ENCODE measurements at regions not wholly inside any gene's neighbourhood (a gene's known extent, or its start where the extent isn't known, plus 50 kb on each side); places are given as distances from the start of the nearest gene placed in this dataset.

DNA sequence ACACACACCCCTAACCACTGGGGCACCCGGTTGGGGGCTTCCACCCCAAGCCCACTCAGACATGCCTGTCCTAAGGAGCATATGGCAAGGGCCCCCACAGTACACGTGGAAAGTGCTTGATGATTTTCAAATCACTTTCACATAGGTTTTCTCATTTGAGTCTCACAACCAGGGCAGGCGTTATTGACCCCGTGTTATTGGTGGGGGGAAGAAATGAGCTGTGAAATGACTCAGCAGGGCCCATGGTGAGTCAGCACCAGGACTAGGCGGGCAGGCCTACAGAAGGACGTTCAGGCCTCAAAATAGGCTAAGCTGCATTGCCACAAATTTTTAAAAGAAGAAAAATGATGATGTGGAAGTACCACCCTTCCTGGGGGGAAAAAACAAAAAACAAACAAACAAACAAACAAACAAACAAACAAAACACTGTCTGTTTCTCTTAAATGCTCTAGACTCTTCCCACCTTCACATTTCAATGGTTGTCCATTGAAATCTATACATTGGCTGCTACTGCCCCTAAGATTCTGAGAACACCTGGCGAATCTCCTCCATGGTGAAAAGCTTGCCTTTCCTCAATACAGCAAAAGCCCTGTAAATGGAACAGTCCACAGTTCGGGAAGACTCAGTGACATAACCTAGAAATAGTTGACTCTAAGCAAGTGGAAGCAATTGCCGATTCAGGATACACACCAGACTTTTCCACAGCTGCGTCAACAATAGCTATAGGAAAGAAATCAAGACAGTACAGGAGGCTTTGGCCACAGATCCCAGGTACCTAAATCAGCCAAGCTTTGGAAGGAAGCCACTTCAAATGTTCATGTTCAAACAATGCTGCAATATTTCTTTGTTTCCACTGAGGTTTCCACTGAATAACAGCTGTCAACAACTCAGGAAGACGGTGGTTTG, 234.7 kb downstream of the TOMM20 start:
- TF ChIP-seq, protein P1, sequence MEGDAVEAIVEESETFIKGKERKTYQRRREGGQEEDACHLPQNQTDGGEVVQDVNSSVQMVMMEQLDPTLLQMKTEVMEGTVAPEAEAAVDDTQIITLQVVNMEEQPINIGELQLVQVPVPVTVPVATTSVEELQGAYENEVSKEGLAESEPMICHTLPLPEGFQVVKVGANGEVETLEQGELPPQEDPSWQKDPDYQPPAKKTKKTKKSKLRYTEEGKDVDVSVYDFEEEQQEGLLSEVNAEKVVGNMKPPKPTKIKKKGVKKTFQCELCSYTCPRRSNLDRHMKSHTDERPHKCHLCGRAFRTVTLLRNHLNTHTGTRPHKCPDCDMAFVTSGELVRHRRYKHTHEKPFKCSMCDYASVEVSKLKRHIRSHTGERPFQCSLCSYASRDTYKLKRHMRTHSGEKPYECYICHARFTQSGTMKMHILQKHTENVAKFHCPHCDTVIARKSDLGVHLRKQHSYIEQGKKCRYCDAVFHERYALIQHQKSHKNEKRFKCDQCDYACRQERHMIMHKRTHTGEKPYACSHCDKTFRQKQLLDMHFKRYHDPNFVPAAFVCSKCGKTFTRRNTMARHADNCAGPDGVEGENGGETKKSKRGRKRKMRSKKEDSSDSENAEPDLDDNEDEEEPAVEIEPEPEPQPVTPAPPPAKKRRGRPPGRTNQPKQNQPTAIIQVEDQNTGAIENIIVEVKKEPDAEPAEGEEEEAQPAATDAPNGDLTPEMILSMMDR (IDR thresholded peaks at IDR 0.05; ENCODE audit: insufficient read depth, low read length) = no peak
- TF ChIP-seq, protein P2, sequence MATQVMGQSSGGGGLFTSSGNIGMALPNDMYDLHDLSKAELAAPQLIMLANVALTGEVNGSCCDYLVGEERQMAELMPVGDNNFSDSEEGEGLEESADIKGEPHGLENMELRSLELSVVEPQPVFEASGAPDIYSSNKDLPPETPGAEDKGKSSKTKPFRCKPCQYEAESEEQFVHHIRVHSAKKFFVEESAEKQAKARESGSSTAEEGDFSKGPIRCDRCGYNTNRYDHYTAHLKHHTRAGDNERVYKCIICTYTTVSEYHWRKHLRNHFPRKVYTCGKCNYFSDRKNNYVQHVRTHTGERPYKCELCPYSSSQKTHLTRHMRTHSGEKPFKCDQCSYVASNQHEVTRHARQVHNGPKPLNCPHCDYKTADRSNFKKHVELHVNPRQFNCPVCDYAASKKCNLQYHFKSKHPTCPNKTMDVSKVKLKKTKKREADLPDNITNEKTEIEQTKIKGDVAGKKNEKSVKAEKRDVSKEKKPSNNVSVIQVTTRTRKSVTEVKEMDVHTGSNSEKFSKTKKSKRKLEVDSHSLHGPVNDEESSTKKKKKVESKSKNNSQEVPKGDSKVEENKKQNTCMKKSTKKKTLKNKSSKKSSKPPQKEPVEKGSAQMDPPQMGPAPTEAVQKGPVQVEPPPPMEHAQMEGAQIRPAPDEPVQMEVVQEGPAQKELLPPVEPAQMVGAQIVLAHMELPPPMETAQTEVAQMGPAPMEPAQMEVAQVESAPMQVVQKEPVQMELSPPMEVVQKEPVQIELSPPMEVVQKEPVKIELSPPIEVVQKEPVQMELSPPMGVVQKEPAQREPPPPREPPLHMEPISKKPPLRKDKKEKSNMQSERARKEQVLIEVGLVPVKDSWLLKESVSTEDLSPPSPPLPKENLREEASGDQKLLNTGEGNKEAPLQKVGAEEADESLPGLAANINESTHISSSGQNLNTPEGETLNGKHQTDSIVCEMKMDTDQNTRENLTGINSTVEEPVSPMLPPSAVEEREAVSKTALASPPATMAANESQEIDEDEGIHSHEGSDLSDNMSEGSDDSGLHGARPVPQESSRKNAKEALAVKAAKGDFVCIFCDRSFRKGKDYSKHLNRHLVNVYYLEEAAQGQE (IDR thresholded peaks at IDR 0.05; ENCODE audit: insufficient replicate concordance, low read depth) = no peak
- no peak for TF ChIP-seq GABPA (IDR thresholded peaks at IDR 0.05; ENCODE audit: low read depth)
- no peak for TF ChIP-seq POLR2AphosphoS5 (IDR thresholded peaks at IDR 0.05; ENCODE audit: low read depth)
- no peak for TF ChIP-seq SPI1 (IDR thresholded peaks at IDR 0.05; ENCODE audit: borderline replicate concordance, low read depth)

All from HL-60 (cell line).